IMR-90 (cell line): ENCODE measurements at regions not wholly inside any gene's neighbourhood (a gene's known extent, or its start where the extent isn't known, plus 50 kb on each side); places are given as distances from the start of the nearest gene placed in this dataset.

Experiments
- ATAC-seq: fragments of 200-7000 bp; cut with Tn5 transposase; 2 replicates; pipeline ENCODE4 v1.9.1; 2020; ENCODE audit warnings: low read depth, mild to moderate bottlenecking, moderate library complexity
- BruUV-seq: library from RNA; stranded (reverse); fragments of 400-500 nt; replicated peaks from 2 replicates; lab custom pipeline; 2021; lab: Mats Ljungman, UMichigan
- CTCF ChIA-PET: fragments of 300-600 bp; formaldehyde crosslinking; extraction: SDS; loops from one replicate; lab custom pipeline; 2021; ENCODE audit warnings: antibody characterized with exemption; lab: Yijun Ruan, JAX
- POLR2A ChIA-PET: fragments of 300-600 bp; sonication (Branson Sonifier 250); formaldehyde crosslinking; loops from one replicate; lab custom pipeline; 2022; ENCODE audit warnings: antibody characterized with exemption; ENCODE audit not compliant: unreplicated experiment; lab: Charles Lee
- DNase-seq: peaks from one replicate; pipeline ENCODE4 v3.0.0; 2013
- H2AFZ ChIP-seq: replicated peaks from 2 replicates; pipeline ENCODE3; 2013; ENCODE audit warnings: low read length, mild to moderate bottlenecking; ENCODE audit not compliant: poor library complexity
- H2AK5ac ChIP-seq: 2 replicates; pipeline ENCODE4 v1.6.1; 2013; ENCODE audit warnings: low read depth, low read length, inconsistent platforms
- H2AK9ac ChIP-seq: replicated peaks from 2 replicates; pipeline ENCODE3; 2013; ENCODE audit warnings: mild to moderate bottlenecking, low read depth, low read length, moderate library complexity; ENCODE audit not compliant: poor library complexity
- H2BK120ac ChIP-seq: 2 replicates; pipeline ENCODE4 v1.6.1; 2013; ENCODE audit warnings: low read depth, low read length, inconsistent platforms
- H2BK15ac ChIP-seq: 3 replicates; pipeline ENCODE4 v1.6.1; 2013; ENCODE audit warnings: low read depth, low read length, inconsistent platforms
- H2BK20ac ChIP-seq: 2 replicates; pipeline ENCODE4 v1.6.1; 2013; ENCODE audit warnings: low read depth, mild to moderate bottlenecking, inconsistent platforms, low read length, moderate library complexity
- H2BK5ac ChIP-seq: 2 replicates; pipeline ENCODE4 v1.6.1; 2013; ENCODE audit warnings: mild to moderate bottlenecking, low read depth, low read length, inconsistent platforms; ENCODE audit not compliant: poor library complexity, severe bottlenecking
- H3K14ac ChIP-seq: replicated peaks from 2 replicates; pipeline ENCODE4 v1.6.1; 2013; ENCODE audit warnings: low read depth, low read length, inconsistent platforms
- H3K18ac ChIP-seq: 2 replicates; pipeline ENCODE4 v1.6.1; 2013; ENCODE audit warnings: low read depth, low read length, control low read depth
- H3K23ac ChIP-seq: 2 replicates; pipeline ENCODE4 v1.6.1; 2013; ENCODE audit warnings: low read depth, low read length, inconsistent platforms
- H3K27ac ChIP-seq: 2 replicates; pipeline ENCODE4 v1.5.1; 2013; ENCODE audit warnings: mild to moderate bottlenecking, control low read depth, low read length; ENCODE audit not compliant: insufficient read depth
- H3K27me3 ChIP-seq: 2 replicates; pipeline ENCODE4 v1.6.1; 2013; ENCODE audit warnings: low read length; ENCODE audit not compliant: control insufficient read depth, insufficient read depth
- H3K36me3 ChIP-seq: 2 replicates; pipeline ENCODE4 v1.6.1; 2013; ENCODE audit warnings: low read length, mixed read lengths; ENCODE audit not compliant: control insufficient read depth, insufficient read depth
- H3K4ac ChIP-seq: 2 replicates; pipeline ENCODE4 v1.6.1; 2013; ENCODE audit warnings: low read depth, low read length, inconsistent platforms
- H3K4me1 ChIP-seq: 2 replicates; pipeline ENCODE4 v1.6.1; 2013; ENCODE audit warnings: low read length, mixed read lengths; ENCODE audit not compliant: control insufficient read depth, insufficient read depth
- H3K4me2 ChIP-seq: 2 replicates; pipeline ENCODE4 v1.6.1; 2013; ENCODE audit warnings: low read depth, mild to moderate bottlenecking, control low read depth, low read length, moderate library complexity
- H3K4me3 ChIP-seq: 2 replicates; pipeline ENCODE4 v1.5.1; 2013; ENCODE audit warnings: low read depth, mild to moderate bottlenecking, control low read depth, low read length, moderate library complexity; ENCODE audit not compliant: insufficient read depth
- H3K56ac ChIP-seq: 2 replicates; pipeline ENCODE4 v1.6.1; 2013; ENCODE audit warnings: low read length, inconsistent platforms; ENCODE audit not compliant: insufficient read depth; ENCODE audit errors: extremely low read depth
- H3K79me1 ChIP-seq, 2 experiments: 2 replicates each; pipeline ENCODE4 v1.6.1; 2013; ENCODE audit warnings: low read length in 2 of 2, inconsistent platforms in 1 of 2, low read depth in 1 of 2
- H3K9ac ChIP-seq: 2 replicates; pipeline ENCODE4 v1.6.1; 2013; ENCODE audit warnings: low read depth, low read length, control low read depth
- H3K9me1 ChIP-seq: 2 replicates; pipeline ENCODE4 v1.6.1; 2013; ENCODE audit warnings: low read length, inconsistent platforms; ENCODE audit not compliant: insufficient read depth
- H3K9me3 ChIP-seq: 2 replicates; pipeline ENCODE4 v1.6.1; 2013; ENCODE audit warnings: low read length; ENCODE audit not compliant: control insufficient read depth, insufficient read depth
- H4K20me1 ChIP-seq: 2 replicates; pipeline ENCODE4 v1.6.1; 2013; ENCODE audit warnings: low read length, inconsistent platforms; ENCODE audit not compliant: insufficient read depth
- H4K5ac ChIP-seq: 2 replicates; pipeline ENCODE4 v1.6.1; 2013; ENCODE audit warnings: mild to moderate bottlenecking, low read depth, low read length, control low read depth
- H4K8ac ChIP-seq, 2 experiments: 2 replicates each; pipeline ENCODE4 v1.6.1; 2013; ENCODE audit warnings: low read depth in 2 of 2, low read length in 2 of 2, control low read depth in 1 of 2, inconsistent platforms in 1 of 2
- H4K91ac ChIP-seq: 2 replicates; pipeline ENCODE4 v1.6.1; 2013; ENCODE audit warnings: low read depth, low read length, inconsistent platforms; ENCODE audit not compliant: insufficient read depth
- RCOR1 ChIP-seq: IDR thresholded peaks from 2 replicates; pipeline ENCODE4 v1.6.1; 2012; ENCODE audit warnings: mild to moderate bottlenecking, low read length, improper control_type of control experiment; ENCODE audit not compliant: insufficient replicate concordance
- USF2 ChIP-seq: fragments of 150-350 bp; IDR thresholded peaks from 2 replicates; pipeline ENCODE4 v1.6.1; 2017; ENCODE audit warnings: mild to moderate bottlenecking, antibody characterized with exemption, low read length, low read depth
- WGBS, 2 experiments: methylation state at CpG; one replicate each; pipeline versions ENCODE4 v1.1.5 to v1.1.7; 2013; ENCODE audit warnings: missing lambda C conversion rate in 2 of 2; ENCODE audit not compliant: insufficient read length in 1 of 2; ENCODE audit errors: extremely low coverage in 2 of 2; 5-methylcytosine and 5-hydroxymethylcytosine counted together
- dilution Hi-C: fragments of 300-500 bp; cut with HindIII; formaldehyde crosslinking; loops from one replicate; pipeline ENCODE4 v1.14.3; 2018; ENCODE audit warnings: low sequenced_read_pairs; ENCODE audit not compliant: unreplicated experiment
- in situ Hi-C: fragments of 300-500 bp; cut with MboI; formaldehyde crosslinking; loops from 3 replicates; pipeline ENCODE4 v1.14.3; 2019; ENCODE audit warnings: low sequenced_read_pairs, inconsistent platforms, mixed read lengths
- intact Hi-C: fragments of 100-400 bp; cut with micrococcal nuclease; formaldehyde crosslinking; loops from 2 replicates; pipeline ENCODE4 v1.10.0; 2022

GRCh38 chr6:74914888-74915287 lies 291.0 kb downstream of the COL12A1 start:
- no peak overlapping the region for H3K56ac ChIP-seq
- H4K20me1 ChIP-seq = no peaks in the 10 kb centered on the region
- H2BK20ac ChIP-seq = no peak overlapping the region
- no peak overlapping the region for H3K9ac ChIP-seq
- no peak overlapping the region for H3K4ac ChIP-seq
- BruUV-seq = no TSS peak
- dilution Hi-C loops = no loop called here
- no peak overlapping the region for H3K4me2 ChIP-seq
- in situ Hi-C loops = no loop called here
- no peaks in the 10 kb centered on the region for H3K9me3 ChIP-seq
- H2AFZ ChIP-seq = no peak overlapping the region
- CTCF ChIA-PET = no interaction called here
- H3K4me1 ChIP-seq = no peaks in the 10 kb centered on the region
- H3K23ac ChIP-seq = no peak overlapping the region
- ATAC-seq (no peak), DNase-seq (no peak)
- H2AK5ac ChIP-seq = no peak overlapping the region
- H3K27ac ChIP-seq = no peak overlapping the region
- H3K79me1 ChIP-seq = no peaks in the 10 kb centered on the region
- no peak overlapping the region for H3K14ac ChIP-seq
- H3K9me1 ChIP-seq = no peaks in the 10 kb centered on the region
- H2AK9ac ChIP-seq = no peak overlapping the region
- no peaks in the 10 kb centered on the region for H3K36me3 ChIP-seq
- H2BK15ac ChIP-seq = no peak overlapping the region
- H3K27me3 ChIP-seq = no peaks in the 10 kb centered on the region
- WGBS, 2 experiments = 91% methylated on average over 1 of the region's 3 CpGs; no CpG with 5 or more reads in 1 of the 2 experiments
- intact Hi-C loops = no loop called here
- no peak overlapping the region for H2BK120ac ChIP-seq
- H2BK5ac ChIP-seq = no peak overlapping the region
- TF ChIP-seq RCOR1 (no peak), USF2 (no peak)
- no peak overlapping the region for H4K91ac ChIP-seq
- H4K5ac ChIP-seq = no peak overlapping the region
- no peak overlapping the region for H3K18ac ChIP-seq
- no peak overlapping the region for H4K8ac ChIP-seq
- POLR2A ChIA-PET = no interaction called here
- no peak overlapping the region for H3K4me3 ChIP-seq
